ENCODE measurements at regions not wholly inside any gene's neighbourhood (a gene's known extent, or its start where the extent isn't known, plus 50 kb on each side); places are given as distances from the start of the nearest gene placed in this dataset.

- Histone ChIP-seq H3K4me1 (ENCODE audit: control insufficient read depth in 4 of 4, insufficient read depth in 4 of 4, low read length in 3 of 4) (peaks cover 0 to 2% (median 0%) of the 10 kb centered on the region in 4 donors), H3K4me3 (ENCODE audit: low read depth in 1 of 3, low read length in 3 of 3) (no peak overlapping the region), H3K27ac (ENCODE audit: low read depth in 1 of 2, low read length in 2 of 2) (peak overlapping the region in 1 of 2 donors; percentile 42), H3K9ac (ENCODE audit: low read depth in 1 of 2, low read length in 2 of 2) (peak overlapping the region in 1 of 2 donors; percentile 22), H3K27me3 (ENCODE audit: control insufficient read depth in 4 of 4, insufficient read depth in 4 of 4, low read length in 3 of 4) (no peaks in the 10 kb centered on the region), H3K9me3 (ENCODE audit: control insufficient read depth in 4 of 4, low read length in 3 of 4) (no peaks in the 10 kb centered on the region), H3K36me3 (ENCODE audit: control insufficient read depth in 4 of 4, insufficient read depth in 3 of 4, low read depth in 1 of 4, low read length in 3 of 4) (no peaks in the 10 kb centered on the region)
- DNase-seq (ENCODE audit: low spot score), result no peak
- TF ChIP-seq RXRA (IDR thresholded peaks at IDR 0.05) (no peak), NR2F2 (IDR thresholded peaks at IDR 0.05) (no peak), RAD21 (IDR thresholded peaks at IDR 0.05) (peak; percentile 68 to 73), HNF4A (conservative IDR thresholded peaks at IDR 0.05) (no peak), YY1 (IDR thresholded peaks at IDR 0.05) (no peak), TAF1 (conservative IDR thresholded peaks at IDR 0.05) (no peak), FOXA2 (IDR thresholded peaks at IDR 0.05) (no peak), CTCF (IDR thresholded peaks at IDR 0.05; ENCODE audit: low read depth, low read length, missing input control) (peak; percentile 24)
- 27% methylated on average over 5 of the region's 5 CpGs for WGBS
Measured at GRCh38 chrX:84907324-84907968, 96.2 kb upstream of the APOOL start.

- H3K9me3 ChIP-seq (ENCODE audit: control insufficient read depth in 4 of 4, low read length in 3 of 4), result no peaks in the 10 kb centered on the region
- H3K36me3 ChIP-seq (ENCODE audit: control insufficient read depth in 4 of 4, insufficient read depth in 3 of 4, low read depth in 1 of 4, low read length in 3 of 4), result no peaks in the 10 kb centered on the region
- TF ChIP-seq RAD21 (IDR thresholded peaks at IDR 0.05) (peak in 1 of 2 donors; percentile 4), HNF4A (conservative IDR thresholded peaks at IDR 0.05) (peak in 1 of 2 donors; percentile 23), JUND (IDR thresholded peaks at IDR 0.05) (no peak), YY1 (IDR thresholded peaks at IDR 0.05) (peak; percentile 38), EGR1 (IDR thresholded peaks at IDR 0.05; ENCODE audit: low read depth in 2 of 2) (no peak)
- H3K4me3 ChIP-seq (ENCODE audit: low read depth in 1 of 3, low read length in 3 of 3), result no peak overlapping the region
- H3K4me1 ChIP-seq (ENCODE audit: control insufficient read depth in 4 of 4, insufficient read depth in 4 of 4, low read length in 3 of 4), result peaks cover 0 to 2% (median 0%) of the 10 kb centered on the region in 4 donors
- H3K27me3 ChIP-seq (ENCODE audit: control insufficient read depth in 4 of 4, insufficient read depth in 4 of 4, low read length in 3 of 4), result no peaks in the 10 kb centered on the region
- H3K9ac ChIP-seq (ENCODE audit: low read depth in 1 of 2, low read length in 2 of 2), result no peak overlapping the region
- DNase-seq (ENCODE audit: low spot score), result no peak
- 38% methylated on average over 1 of the region's 1 CpG for WGBS
- no peak overlapping the region for H3K27ac ChIP-seq (ENCODE audit: low read depth in 1 of 2, low read length in 2 of 2)
Measured at GRCh38 chrX:84909151-84909550, 94.5 kb upstream of the APOOL start.

- Histone ChIP-seq H3K27ac (ENCODE audit: low read depth in 1 of 2, low read length in 2 of 2) (no peak overlapping the region), H3K9me3 (ENCODE audit: control insufficient read depth in 4 of 4, low read length in 3 of 4) (peaks cover 0 to 2% (median 0%) of the 10 kb centered on the region in 4 donors), H3K4me3 (ENCODE audit: low read depth in 1 of 3, low read length in 3 of 3) (no peak overlapping the region), H3K9ac (ENCODE audit: low read depth in 1 of 2, low read length in 2 of 2) (no peak overlapping the region), H3K36me3 (ENCODE audit: control insufficient read depth in 4 of 4, insufficient read depth in 3 of 4, low read depth in 1 of 4, low read length in 3 of 4) (no peaks in the 10 kb centered on the region), H3K27me3 (ENCODE audit: control insufficient read depth in 4 of 4, insufficient read depth in 4 of 4, low read length in 3 of 4) (no peaks in the 10 kb centered on the region), H3K4me1 (ENCODE audit: control insufficient read depth in 4 of 4, insufficient read depth in 4 of 4, low read length in 3 of 4) (peaks cover 0 to 3% (median 0%) of the 10 kb centered on the region in 4 donors)
- WGBS, result 79% methylated on average over 1 of the region's 1 CpG
- DNase-seq (ENCODE audit: low spot score), result no peak
- TF ChIP-seq HNF4G (IDR thresholded peaks at IDR 0.05) (no peak), CTCF (IDR thresholded peaks at IDR 0.05; ENCODE audit: low read depth, low read length, missing input control) (no peak), SP1 (IDR thresholded peaks at IDR 0.05) (no peak), TAF1 (conservative IDR thresholded peaks at IDR 0.05) (no peak), RXRA (IDR thresholded peaks at IDR 0.05) (no peak), EGR1 (IDR thresholded peaks at IDR 0.05; ENCODE audit: low read depth in 2 of 2) (peak in 1 of 2 donors; percentile 26), REST (IDR thresholded peaks at IDR 0.05) (peak; percentile 57), HNF4A (conservative IDR thresholded peaks at IDR 0.05) (peak in 1 of 2 donors; percentile 7), YY1 (IDR thresholded peaks at IDR 0.05) (no peak), JUND (IDR thresholded peaks at IDR 0.05) (no peak), FOXA1 (IDR thresholded peaks at IDR 0.05) (no peak), RAD21 (IDR thresholded peaks at IDR 0.05) (no peak)
- TF ChIP-seq, protein P1, sequence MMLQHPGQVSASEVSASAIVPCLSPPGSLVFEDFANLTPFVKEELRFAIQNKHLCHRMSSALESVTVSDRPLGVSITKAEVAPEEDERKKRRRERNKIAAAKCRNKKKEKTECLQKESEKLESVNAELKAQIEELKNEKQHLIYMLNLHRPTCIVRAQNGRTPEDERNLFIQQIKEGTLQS (IDR thresholded peaks at IDR 0.05), result no peak
- TF ChIP-seq, protein P2, sequence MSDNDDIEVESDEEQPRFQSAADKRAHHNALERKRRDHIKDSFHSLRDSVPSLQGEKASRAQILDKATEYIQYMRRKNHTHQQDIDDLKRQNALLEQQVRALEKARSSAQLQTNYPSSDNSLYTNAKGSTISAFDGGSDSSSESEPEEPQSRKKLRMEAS (IDR thresholded peaks at IDR 0.05), result no peak
- TF ChIP-seq, protein P3, sequence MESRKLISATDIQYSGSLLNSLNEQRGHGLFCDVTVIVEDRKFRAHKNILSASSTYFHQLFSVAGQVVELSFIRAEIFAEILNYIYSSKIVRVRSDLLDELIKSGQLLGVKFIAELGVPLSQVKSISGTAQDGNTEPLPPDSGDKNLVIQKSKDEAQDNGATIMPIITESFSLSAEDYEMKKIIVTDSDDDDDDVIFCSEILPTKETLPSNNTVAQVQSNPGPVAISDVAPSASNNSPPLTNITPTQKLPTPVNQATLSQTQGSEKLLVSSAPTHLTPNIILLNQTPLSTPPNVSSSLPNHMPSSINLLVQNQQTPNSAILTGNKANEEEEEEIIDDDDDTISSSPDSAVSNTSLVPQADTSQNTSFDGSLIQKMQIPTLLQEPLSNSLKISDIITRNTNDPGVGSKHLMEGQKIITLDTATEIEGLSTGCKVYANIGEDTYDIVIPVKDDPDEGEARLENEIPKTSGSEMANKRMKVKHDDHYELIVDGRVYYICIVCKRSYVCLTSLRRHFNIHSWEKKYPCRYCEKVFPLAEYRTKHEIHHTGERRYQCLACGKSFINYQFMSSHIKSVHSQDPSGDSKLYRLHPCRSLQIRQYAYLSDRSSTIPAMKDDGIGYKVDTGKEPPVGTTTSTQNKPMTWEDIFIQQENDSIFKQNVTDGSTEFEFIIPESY (IDR thresholded peaks at IDR 0.05), result no peak
Measured at GRCh38 chrX:84924624-84925023, 79.1 kb upstream of the APOOL start.
